Small intestine (tissue), 7 donors: ENCODE measurements at regions not wholly inside any gene's neighbourhood (a gene's known extent, or its start where the extent isn't known, plus 50 kb on each side); places are given as distances from the start of the nearest gene placed in this dataset.

Experiments used
- DNase-seq, 2 donors: peaks; one replicate each; pipeline versions ENCODE4 v3.0.0 to v3.0.0-alpha.2; 2013
- FAIRE-seq: peaks from 2 replicates; lab custom pipeline; 2012; peaks lifted over from hg19 to GRCh38; lab: Jason Lieb, UNC
- H3K27ac ChIP-seq, 3 donors: one replicate each; pipeline ENCODE4 v1.5.1; 2013; ENCODE audit warnings: low read length in 2 of 3, mild to moderate bottlenecking in 2 of 3, control low read depth in 1 of 3, inconsistent platforms in 1 of 3, low read depth in 1 of 3, moderate library complexity in 1 of 3
- H3K27me3 ChIP-seq, 3 donors: one replicate each; pipeline ENCODE4 v1.6.1; 2013; ENCODE audit warnings: low read length in 3 of 3, inconsistent platforms in 1 of 3; ENCODE audit not compliant: control insufficient read depth in 3 of 3, insufficient read depth in 3 of 3
- H3K36me3 ChIP-seq, 3 donors: one replicate each; pipeline ENCODE4 v1.6.1; 2013; ENCODE audit warnings: low read length in 3 of 3, inconsistent platforms in 1 of 3, low read depth in 1 of 3, mild to moderate bottlenecking in 1 of 3, moderate library complexity in 1 of 3; ENCODE audit not compliant: control insufficient read depth in 3 of 3, insufficient read depth in 2 of 3
- H3K4me1 ChIP-seq, 3 donors: one replicate each; pipeline ENCODE4 v1.6.1; 2013; ENCODE audit warnings: low read length in 2 of 3, inconsistent platforms in 1 of 3, low read depth in 1 of 3, mild to moderate bottlenecking in 1 of 3, moderate library complexity in 1 of 3; ENCODE audit not compliant: control insufficient read depth in 3 of 3, insufficient read depth in 2 of 3
- H3K4me3 ChIP-seq, 3 donors: one replicate each; pipeline ENCODE4 v1.5.1; 2013; ENCODE audit warnings: low read length in 3 of 3, control low read depth in 1 of 3, inconsistent platforms in 1 of 3, low read depth in 1 of 3, mild to moderate bottlenecking in 1 of 3, moderate library complexity in 1 of 3
- H3K9me3 ChIP-seq, 2 donors: one replicate each; pipeline ENCODE4 v1.6.1; 2013; ENCODE audit warnings: low read depth in 1 of 2, low read length in 1 of 2; ENCODE audit not compliant: control insufficient read depth in 2 of 2, insufficient read depth in 1 of 2
- WGBS, 3 donors: extraction: QIAGEN DNeasy Blood & Tissue Kit; methylation state at CpG; one replicate each; pipeline ENCODE4 v1.1.7; 2013; 5-methylcytosine and 5-hydroxymethylcytosine counted together
- donor health status: healthy with polysubstance abuse.
- donor health status: control.
- donor health status: control.
- donor health status: Bipolar disorder and iron deficiency.
- donor health status: healthy.

DNA sequence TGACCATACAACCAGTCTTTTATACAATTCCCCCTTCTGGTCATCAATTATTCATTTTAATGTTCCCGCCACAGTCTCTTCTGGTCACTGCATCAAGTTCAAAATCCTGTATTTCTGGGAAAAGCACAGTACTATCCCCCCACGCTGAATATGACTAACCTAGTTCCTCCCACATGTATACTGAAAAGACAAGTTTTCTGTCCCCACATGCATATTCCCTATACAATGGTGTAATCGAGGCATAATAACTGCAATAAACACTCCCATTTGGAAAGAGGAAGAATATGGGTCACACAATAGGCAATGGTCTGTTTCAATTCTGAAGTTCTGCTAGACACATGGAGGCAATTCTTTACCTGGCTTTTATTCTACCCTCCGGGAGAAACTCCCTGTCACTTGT lies 344.9 kb downstream of the EFNA5 start:
- WGBS, 3 donors: 87 to 88% (median 87%) methylated on average over 4 of the region's 4 CpGs
- Histone ChIP-seq H3K27ac (no peak overlapping the region), H3K4me3 (no peak overlapping the region), H3K9me3 (no peaks in the 10 kb centered on the region), H3K36me3 (no peaks in the 10 kb centered on the region), H3K27me3 (no peaks in the 10 kb centered on the region), H3K4me1 (no peaks in the 10 kb centered on the region)
- FAIRE-seq (no peak), DNase-seq (no peak)

DNA sequence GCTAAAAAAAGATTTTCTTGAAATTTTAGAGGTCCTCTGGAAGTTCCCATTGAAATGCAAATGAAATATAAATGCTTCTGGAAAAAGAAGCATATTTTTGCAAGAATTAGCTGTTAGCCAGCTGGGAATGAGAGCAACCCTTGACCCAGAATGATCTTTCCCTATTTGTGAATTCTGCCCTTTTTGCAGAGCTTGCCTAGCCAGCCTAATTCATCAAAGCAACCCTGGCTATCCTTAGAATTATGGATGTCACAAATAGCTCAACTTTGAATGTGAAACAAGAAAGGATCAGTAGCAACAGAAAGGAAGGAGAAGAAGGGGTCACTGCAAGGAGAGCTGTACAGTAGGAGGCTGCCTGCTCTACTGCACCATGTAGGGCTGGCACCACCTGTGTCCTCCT lies 345.9 kb downstream of the EFNA5 start:
- no peak for DNase-seq
- no peaks in the 10 kb centered on the region for H3K9me3 ChIP-seq
- H3K4me3 ChIP-seq: no peak overlapping the region
- H3K27me3 ChIP-seq: no peaks in the 10 kb centered on the region
- no peaks in the 10 kb centered on the region for H3K36me3 ChIP-seq
- no peaks in the 10 kb centered on the region for H3K4me1 ChIP-seq
- H3K27ac ChIP-seq: no peak overlapping the region
- FAIRE-seq: no peak

DNA sequence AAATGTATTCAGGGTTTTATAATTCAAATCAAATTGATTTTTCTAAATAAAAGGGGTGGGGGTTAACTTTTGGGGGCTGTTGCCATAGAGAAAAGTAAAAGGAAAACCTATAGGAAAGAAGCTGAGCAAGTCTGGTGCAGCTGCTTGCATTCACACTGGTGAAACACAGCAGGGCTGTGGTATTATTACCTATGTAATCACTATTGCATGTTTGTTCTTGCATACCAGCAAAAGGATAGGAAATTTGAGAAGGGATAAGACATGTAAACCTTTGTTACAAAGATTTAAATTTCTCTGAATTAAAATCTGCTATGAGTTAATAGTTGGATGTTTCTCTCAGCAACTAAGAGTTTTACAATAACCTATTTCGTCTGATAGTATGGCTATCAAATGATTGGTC lies 346.7 kb downstream of the EFNA5 start:
- H3K27me3 ChIP-seq: no peaks in the 10 kb centered on the region
- no peak for FAIRE-seq
- no peak for DNase-seq

DNA sequence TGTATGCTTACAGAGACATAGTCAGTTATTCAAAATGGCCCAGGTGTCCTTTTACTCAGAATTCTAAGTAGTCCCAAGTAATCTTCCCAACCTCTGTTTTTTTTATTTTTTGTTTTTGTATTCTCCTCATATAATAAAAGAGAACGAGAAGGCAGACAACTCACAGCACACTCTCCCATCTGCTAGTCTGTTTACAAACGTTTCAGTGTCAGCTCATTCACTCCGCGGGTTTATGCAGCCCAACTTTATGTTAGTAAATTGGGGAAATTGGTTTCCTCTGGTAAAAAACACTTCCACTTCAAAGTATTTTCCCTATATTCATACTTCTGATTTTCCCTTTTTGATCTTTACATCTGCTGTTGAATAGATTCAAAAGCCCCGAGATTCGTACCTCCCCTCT lies 347.2 kb downstream of the EFNA5 start:
- Histone ChIP-seq H3K27ac (no peak overlapping the region), H3K4me1 (no peaks in the 10 kb centered on the region), H3K4me3 (no peak overlapping the region), H3K36me3 (no peaks in the 10 kb centered on the region), H3K27me3 (no peaks in the 10 kb centered on the region), H3K9me3 (no peaks in the 10 kb centered on the region)
- FAIRE-seq (no peak), DNase-seq (no peak)
- 78 to 90% (median 89%) methylated on average over 6 of the region's 6 CpGs for WGBS, 3 donors

More for the DNA sequence above, 346.7 kb downstream of the EFNA5 start:
- H3K4me3 ChIP-seq: no peak overlapping the region
- no peak overlapping the region for H3K27ac ChIP-seq
- H3K9me3 ChIP-seq: no peaks in the 10 kb centered on the region
- H3K36me3 ChIP-seq: no peaks in the 10 kb centered on the region
- H3K4me1 ChIP-seq: no peaks in the 10 kb centered on the region
- 86 to 91% (median 89%) methylated on average over 1 of the region's 1 CpG for WGBS, 3 donors

DNA sequence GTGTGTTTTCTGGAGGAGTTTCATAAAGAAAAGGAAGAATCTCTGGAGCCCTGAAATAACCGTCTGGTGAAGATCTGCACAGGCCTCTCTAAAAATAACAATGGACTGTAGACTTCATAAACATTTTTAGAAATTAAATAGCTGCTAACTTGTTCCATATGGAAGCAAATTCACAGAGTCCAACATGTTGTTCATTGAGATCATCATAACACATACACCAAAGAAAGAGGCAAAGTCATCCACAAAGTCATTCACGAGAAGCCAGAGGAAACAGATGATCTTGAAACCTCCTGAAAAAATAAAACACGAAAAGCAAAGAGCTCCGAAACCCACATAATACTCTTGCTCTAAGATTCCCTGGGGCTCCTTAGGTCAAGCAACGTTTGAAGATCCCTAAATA lies 347.8 kb downstream of the EFNA5 start:
- Histone ChIP-seq H3K4me1 (no peaks in the 10 kb centered on the region), H3K27ac (no peak overlapping the region), H3K4me3 (no peak overlapping the region), H3K27me3 (no peaks in the 10 kb centered on the region), H3K36me3 (no peaks in the 10 kb centered on the region), H3K9me3 (no peaks in the 10 kb centered on the region)
- FAIRE-seq: no peak
- no peak for DNase-seq
- 69 to 86% (median 84%) methylated on average over 5 of the region's 5 CpGs for WGBS, 3 donors

DNA sequence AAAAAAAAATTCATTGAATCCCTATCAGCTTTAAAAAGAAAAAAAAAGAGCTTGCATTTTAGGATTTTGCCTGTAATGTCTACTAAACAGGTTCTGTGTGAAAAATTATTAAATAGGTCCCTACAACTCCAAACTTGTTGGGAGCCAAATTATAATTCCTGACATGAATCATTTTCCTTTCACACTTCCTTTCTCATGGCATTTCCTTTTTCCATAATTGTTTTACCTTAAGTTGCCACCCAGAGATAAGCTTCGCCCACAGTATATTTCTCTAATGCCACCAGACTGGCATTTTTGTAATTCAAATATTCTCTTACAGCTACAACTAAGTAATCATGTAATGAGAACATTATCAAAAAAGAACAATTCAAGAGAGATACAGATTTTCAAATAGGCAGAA lies 348.8 kb downstream of the EFNA5 start:
- no peaks in the 10 kb centered on the region for H3K9me3 ChIP-seq
- 74 to 78% (median 76%) methylated on average over 1 of the region's 1 CpG for WGBS, 3 donors
- no peak overlapping the region for H3K4me3 ChIP-seq
- H3K4me1 ChIP-seq: no peaks in the 10 kb centered on the region
- no peaks in the 10 kb centered on the region for H3K36me3 ChIP-seq
- FAIRE-seq (no peak), DNase-seq (no peak)
- no peak overlapping the region for H3K27ac ChIP-seq
- H3K27me3 ChIP-seq: no peaks in the 10 kb centered on the region

DNA sequence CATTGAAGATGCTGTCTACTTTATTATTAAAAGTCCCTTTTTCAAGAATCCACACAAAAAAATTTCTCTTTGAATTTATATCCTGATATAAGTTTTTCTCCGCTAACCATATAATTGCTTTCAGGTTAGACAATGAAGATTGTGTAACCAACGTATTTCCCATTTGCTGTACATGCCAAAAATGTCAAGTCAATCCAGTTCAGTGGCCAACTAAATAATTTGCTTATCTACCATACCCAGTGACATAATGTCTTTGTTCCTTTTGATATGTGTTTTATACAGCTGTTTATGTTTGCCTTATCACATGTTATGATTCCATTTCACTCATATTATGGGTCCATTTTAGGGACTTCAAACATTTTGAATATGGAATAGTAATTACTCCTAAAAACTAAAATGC lies 349.9 kb downstream of the EFNA5 start:
- DNase-seq (peak in 1 of 2 donors; percentile 14), FAIRE-seq (no peak)
- Histone ChIP-seq H3K36me3 (no peaks in the 10 kb centered on the region), H3K27me3 (no peaks in the 10 kb centered on the region), H3K4me3 (no peak overlapping the region), H3K9me3 (no peaks in the 10 kb centered on the region), H3K27ac (no peak overlapping the region), H3K4me1 (no peaks in the 10 kb centered on the region)
- 16 to 49% (median 42%) methylated on average over 2 of the region's 2 CpGs for WGBS, 3 donors

DNA sequence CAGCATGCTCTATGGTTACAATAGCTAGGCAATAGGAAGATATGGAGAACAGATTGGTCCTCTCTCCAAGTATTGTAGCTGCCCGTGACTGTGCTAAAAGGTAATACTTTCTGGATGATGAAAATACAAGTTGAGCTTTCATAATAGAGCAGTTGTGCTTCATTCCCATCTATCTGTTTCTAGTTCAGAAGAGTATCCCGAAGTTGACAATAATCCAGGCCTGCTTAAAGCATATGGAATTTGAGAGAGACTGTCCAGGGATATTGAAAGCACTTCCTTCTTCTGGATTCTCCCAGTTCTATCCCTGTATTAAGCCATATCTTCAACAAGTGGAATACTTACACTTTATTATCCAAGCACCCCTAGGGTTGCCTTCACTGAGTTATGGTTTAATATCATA lies 350.4 kb downstream of the EFNA5 start:
- H3K9me3 ChIP-seq: no peaks in the 10 kb centered on the region
- FAIRE-seq (no peak), DNase-seq (no peak)
- no peak overlapping the region for H3K27ac ChIP-seq
- WGBS, 3 donors: 75 to 89% (median 83%) methylated on average over 2 of the region's 2 CpGs
- no peaks in the 10 kb centered on the region for H3K36me3 ChIP-seq
- H3K27me3 ChIP-seq: no peaks in the 10 kb centered on the region
- no peaks in the 10 kb centered on the region for H3K4me1 ChIP-seq
- H3K4me3 ChIP-seq: no peak overlapping the region

DNA sequence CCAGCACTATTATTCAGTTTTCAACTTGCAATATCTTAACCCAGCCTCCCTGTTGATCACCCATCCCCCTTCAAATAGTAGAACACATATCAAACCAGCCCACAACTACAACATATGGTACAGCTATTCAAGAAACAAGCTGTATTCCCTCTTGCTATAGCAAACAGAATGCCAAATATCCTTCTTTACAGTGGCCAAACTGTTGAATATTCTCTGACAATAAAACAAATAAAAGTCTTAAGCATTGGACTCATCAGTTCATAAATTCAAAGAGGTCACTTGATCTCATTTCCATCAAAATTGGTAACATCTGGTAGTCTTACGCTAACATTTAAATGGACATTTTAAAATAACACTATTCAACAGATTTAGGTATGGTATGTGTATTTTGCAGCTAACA lies 350.8 kb downstream of the EFNA5 start:
- Histone ChIP-seq H3K4me3 (no peak overlapping the region), H3K27ac (no peak overlapping the region), H3K36me3 (no peaks in the 10 kb centered on the region), H3K27me3 (no peaks in the 10 kb centered on the region), H3K4me1 (no peaks in the 10 kb centered on the region), H3K9me3 (no peaks in the 10 kb centered on the region)
- no peak for DNase-seq
- 85 to 98% (median 92%) methylated on average over 1 of the region's 1 CpG for WGBS, 3 donors
- FAIRE-seq: no peak
